Muscle of leg (tissue), 3 donors: ENCODE measurements at regions not wholly inside any gene's neighbourhood (a gene's known extent, or its start where the extent isn't known, plus 50 kb on each side); places are given as distances from the start of the nearest gene placed in this dataset.

Experiments used
- DNase-seq: peaks from one replicate; pipeline ENCODE4 v3.0.0; 2013
- H3K27ac ChIP-seq: one replicate; pipeline ENCODE4 v1.5.1; 2013; ENCODE audit warnings: mild to moderate bottlenecking, low read length, control low read depth
- H3K27me3 ChIP-seq: one replicate; pipeline ENCODE4 v1.6.1; 2013; ENCODE audit warnings: low read length; ENCODE audit not compliant: control insufficient read depth, insufficient read depth
- H3K36me3 ChIP-seq: one replicate; pipeline ENCODE4 v1.6.1; 2013; ENCODE audit warnings: low read length; ENCODE audit not compliant: control insufficient read depth, insufficient read depth
- H3K4me1 ChIP-seq: one replicate; pipeline ENCODE4 v1.6.1; 2013; ENCODE audit warnings: low read length; ENCODE audit not compliant: control insufficient read depth, insufficient read depth
- H3K4me3 ChIP-seq: one replicate; pipeline ENCODE4 v1.5.1; 2013; ENCODE audit warnings: low read length, control low read depth
- H3K9me3 ChIP-seq: replicated peaks from 2 replicates; pipeline ENCODE4 v1.6.1; 2013; ENCODE audit warnings: low read depth, low read length; ENCODE audit not compliant: control insufficient read depth
- WGBS: methylation state at CpG from one replicate; pipeline ENCODE4 v1.1.5; 2013; ENCODE audit warnings: missing lambda C conversion rate; ENCODE audit not compliant: insufficient coverage; 5-methylcytosine and 5-hydroxymethylcytosine counted together

DNA sequence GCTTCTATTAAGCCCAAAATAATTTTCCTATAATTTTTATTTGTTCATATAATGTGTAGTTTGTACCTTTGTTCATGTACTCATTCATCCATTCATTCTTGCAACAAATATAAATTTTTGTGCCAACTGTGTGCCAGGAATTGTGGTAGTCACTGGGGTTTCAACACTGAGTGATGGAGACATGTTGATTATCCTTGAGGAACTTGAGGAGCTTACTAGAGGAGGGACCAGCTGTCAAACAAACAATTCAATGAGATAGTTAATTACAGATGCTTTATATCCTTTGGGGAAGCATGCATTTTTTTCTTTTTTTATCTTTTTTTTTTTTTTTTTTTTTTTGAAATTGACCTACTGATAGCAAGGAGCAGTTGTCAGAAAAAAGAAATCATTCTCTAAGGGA is 324.8 kb downstream of the GABRG2 start:
- Histone ChIP-seq H3K27me3 (no peaks in the 10 kb centered on the region), H3K4me3 (no peak overlapping the region)

DNA sequence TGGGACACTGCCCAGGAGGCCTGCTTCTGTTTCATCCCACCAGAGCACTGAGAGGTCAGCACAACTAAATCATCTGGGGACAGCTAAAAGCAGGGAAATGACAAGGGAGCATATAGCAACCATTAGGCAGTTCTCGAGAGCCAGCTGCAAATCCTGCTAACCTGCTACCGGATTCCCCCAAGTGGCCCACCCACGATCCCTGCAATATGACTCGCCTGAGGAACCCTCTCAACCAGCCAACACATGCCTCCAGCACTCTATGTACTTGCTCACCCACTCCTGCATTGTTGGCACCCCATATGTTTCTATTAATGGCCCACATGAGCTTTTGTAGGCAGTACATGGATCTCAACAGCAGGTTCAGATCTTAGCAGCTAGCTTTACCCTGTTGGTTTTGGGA is 326.0 kb downstream of the GABRG2 start:
- peak; percentile 28 for DNase-seq
- WGBS: 67% methylated on average over 4 of the region's 4 CpGs

More for the DNA sequence above, 324.8 kb downstream of the GABRG2 start:
- H3K4me1 ChIP-seq: no peaks in the 10 kb centered on the region
- H3K27ac ChIP-seq: no peak overlapping the region
- no peak for DNase-seq
- no peaks in the 10 kb centered on the region for H3K36me3 ChIP-seq
- H3K9me3 ChIP-seq: no peaks in the 10 kb centered on the region

DNA sequence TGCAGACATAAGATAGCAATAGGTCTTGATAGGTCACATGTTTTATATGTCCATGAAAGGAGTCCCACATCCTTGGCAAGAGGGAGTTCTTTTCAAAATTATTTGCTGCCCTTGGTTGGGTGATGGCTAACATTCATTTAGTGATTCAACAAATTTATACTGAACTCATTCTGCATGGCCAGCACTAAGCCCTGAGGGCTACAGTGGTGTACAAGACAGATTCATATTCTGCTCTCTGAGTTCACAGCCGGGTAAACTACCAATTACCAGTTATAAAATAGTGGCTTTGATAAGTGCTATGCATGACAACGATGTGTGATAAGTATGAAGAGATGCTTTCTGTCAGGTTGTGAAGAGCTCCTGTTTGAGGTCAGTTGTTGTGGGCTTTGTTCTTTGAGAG is 340.0 kb downstream of the GABRG2 start:
- Histone ChIP-seq H3K27ac (no peak overlapping the region), H3K9me3 (no peaks in the 10 kb centered on the region), H3K27me3 (no peaks in the 10 kb centered on the region), H3K36me3 (no peaks in the 10 kb centered on the region), H3K4me1 (peaks cover 2% of the 10 kb centered on the region), H3K4me3 (no peak overlapping the region)
- no CpG with 5 or more reads among the region's 2 CpGs for WGBS
- no peak for DNase-seq

More for the DNA sequence above, 326.0 kb downstream of the GABRG2 start:
- Histone ChIP-seq H3K36me3 (no peaks in the 10 kb centered on the region), H3K4me1 (no peaks in the 10 kb centered on the region), H3K27me3 (no peaks in the 10 kb centered on the region), H3K27ac (no peak overlapping the region), H3K9me3 (no peaks in the 10 kb centered on the region), H3K4me3 (no peak overlapping the region)

DNA sequence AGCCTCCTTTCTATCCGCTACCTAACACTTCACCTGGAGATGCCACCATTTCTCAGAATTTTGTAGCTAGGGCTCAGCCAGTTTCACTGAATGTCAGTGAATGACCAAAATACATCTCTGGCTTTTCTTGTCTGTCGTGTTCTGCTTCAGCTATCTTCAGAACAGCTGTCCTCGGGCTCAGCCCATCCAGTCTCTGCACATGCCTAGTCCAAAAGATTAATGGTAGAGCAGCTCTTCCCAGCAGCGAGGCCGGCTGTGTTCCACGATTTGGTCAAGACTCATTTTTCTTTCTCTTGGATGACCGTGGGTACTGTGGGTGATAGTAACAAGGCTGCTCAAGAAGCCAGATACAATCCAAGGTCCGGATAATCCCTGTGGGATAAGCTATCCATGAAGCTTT is 342.8 kb downstream of the GABRG2 start:
- H3K4me3 ChIP-seq: no peak overlapping the region
- peak; percentile 16 for DNase-seq
- peaks cover 2% of the 10 kb centered on the region for H3K4me1 ChIP-seq
- no peak overlapping the region for H3K27ac ChIP-seq
- H3K9me3 ChIP-seq: no peaks in the 10 kb centered on the region
- 100% methylated on average over 1 of the region's 8 CpGs for WGBS
- H3K36me3 ChIP-seq: no peaks in the 10 kb centered on the region
- no peaks in the 10 kb centered on the region for H3K27me3 ChIP-seq

DNA sequence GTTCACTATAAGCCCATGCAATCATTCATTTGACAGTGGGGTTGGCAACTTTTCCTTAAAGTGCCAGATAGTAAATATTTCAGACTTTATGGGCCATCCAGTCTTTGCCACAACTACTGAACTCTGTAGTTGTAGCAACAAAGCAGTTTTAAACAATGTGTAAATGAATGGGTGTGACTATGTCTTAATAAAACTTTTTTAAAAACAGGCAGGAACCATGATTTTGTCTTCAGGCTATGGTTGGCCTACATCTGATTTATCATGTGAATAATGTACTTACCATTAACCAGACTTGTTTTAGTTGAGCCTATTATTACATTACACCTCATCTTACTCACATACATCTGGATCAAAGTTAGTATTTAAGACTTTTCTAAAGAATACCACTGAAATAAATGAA is 361.6 kb downstream of the GABRG2 start:
- no peak overlapping the region for H3K27ac ChIP-seq
- no peaks in the 10 kb centered on the region for H3K36me3 ChIP-seq
- no peak for DNase-seq
- H3K4me1 ChIP-seq: no peaks in the 10 kb centered on the region
- H3K27me3 ChIP-seq: no peaks in the 10 kb centered on the region
- H3K9me3 ChIP-seq: no peaks in the 10 kb centered on the region
- H3K4me3 ChIP-seq: no peak overlapping the region

DNA sequence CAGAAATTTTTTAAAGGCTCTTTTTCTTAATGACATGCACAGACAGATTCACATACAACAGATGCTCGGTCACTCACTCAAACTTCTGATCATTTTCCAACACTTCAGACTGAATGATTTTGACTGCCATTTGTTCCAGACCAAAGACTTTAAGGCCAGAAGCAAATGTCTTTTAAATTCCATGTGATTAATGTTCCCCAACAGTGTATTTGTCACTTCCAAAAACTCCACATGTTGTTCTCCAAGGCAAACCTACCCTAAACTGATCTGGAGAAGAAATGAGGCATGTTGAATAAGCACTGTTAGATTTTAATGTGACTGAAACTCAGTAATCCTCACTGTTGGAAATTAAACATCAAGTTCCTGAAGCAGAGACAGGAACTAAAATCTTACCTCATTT is 366.7 kb downstream of the GABRG2 start:
- WGBS: 20% methylated on average over 1 of the region's 1 CpG
- no peaks in the 10 kb centered on the region for H3K36me3 ChIP-seq
- peak; percentile 44 for DNase-seq

DNA sequence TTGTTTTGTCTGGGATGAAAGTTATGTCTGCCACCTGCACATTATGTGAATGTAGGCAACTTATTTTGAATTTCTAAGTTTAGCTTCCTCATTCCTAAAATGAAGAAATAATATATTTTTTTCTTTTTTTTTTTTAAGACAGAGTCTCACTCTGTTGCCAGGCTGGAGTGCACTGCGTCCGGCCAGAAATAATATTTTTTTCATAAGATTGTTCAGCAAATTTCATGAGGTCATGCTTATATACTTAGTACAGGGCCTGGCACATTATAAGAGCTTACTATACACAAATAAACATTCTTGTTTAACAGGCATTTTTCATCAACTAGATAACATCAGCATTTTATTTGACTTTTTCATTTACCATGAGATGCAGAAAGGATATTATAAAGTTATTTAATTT is 368.5 kb downstream of the GABRG2 start:
- Histone ChIP-seq H3K27ac (no peak overlapping the region), H3K4me3 (no peak overlapping the region), H3K36me3 (no peaks in the 10 kb centered on the region), H3K9me3 (no peaks in the 10 kb centered on the region), H3K4me1 (no peaks in the 10 kb centered on the region), H3K27me3 (no peaks in the 10 kb centered on the region)
- WGBS: no CpG with 5 or more reads among the region's 2 CpGs
- no peak for DNase-seq

More for the DNA sequence above, 366.7 kb downstream of the GABRG2 start:
- Histone ChIP-seq H3K27ac (no peak overlapping the region), H3K9me3 (no peaks in the 10 kb centered on the region), H3K27me3 (no peaks in the 10 kb centered on the region), H3K4me1 (no peaks in the 10 kb centered on the region), H3K4me3 (no peak overlapping the region)

DNA sequence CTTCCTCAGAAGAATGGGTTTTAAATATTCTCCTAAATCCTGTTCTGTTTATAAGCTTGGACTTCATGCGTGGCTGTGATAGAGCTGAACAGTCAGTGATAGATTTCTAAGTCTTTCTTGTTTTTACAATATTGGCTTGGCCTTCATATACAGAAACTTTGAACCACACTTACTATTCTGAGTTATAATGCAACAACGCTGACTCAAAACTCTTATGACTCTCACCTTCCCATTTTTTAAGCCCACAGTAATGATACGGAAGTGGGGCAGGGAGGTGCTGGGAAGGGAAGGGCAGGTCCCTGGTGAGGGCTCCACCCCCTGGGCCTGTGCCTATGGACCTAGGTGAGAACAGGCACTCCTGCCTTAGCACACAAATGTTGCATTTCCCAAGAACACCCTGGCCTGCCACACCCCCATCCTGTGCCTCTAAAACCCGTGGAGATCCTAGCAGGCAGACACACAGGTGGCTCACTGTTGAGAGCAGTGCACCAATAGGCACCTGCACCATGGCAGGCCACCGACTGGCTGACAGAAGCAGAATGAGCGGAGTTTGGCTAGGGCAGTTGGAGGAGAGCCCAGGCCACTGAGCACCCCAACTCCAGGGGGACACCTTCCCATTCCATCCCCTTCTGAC is 376.7 kb downstream of the GABRG2 start:
- WGBS: 57% methylated on average over 1 of the region's 6 CpGs
- no peak for DNase-seq
- H3K9me3 ChIP-seq: no peaks in the 10 kb centered on the region

DNA sequence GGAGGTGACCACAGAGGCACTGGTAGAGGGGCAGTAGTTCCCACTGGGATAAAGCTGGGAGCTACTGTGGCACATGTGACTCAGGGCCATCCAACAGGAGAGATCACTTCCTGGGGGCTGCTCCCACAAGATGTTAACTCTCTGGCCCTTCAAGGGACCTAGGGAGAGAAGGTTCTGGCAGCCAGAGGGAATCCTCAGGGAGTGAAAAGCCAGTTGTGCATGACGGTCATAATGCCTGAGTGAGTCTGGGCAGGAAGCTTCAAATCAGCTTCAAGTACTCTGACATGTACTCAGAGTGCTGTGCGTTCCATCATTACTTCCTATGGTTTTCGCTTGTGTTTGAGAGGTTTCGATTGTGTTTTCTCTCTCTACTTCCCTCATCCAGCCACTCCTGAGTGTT is 388.5 kb downstream of the GABRG2 start:
- Histone ChIP-seq H3K36me3 (no peaks in the 10 kb centered on the region), H3K27ac (no peak overlapping the region), H3K4me3 (no peak overlapping the region), H3K4me1 (no peaks in the 10 kb centered on the region), H3K9me3 (peaks cover 17% of the 10 kb centered on the region), H3K27me3 (no peaks in the 10 kb centered on the region)
- DNase-seq: no peak
- 36% methylated on average over 1 of the region's 4 CpGs for WGBS

More for the DNA sequence above, 376.7 kb downstream of the GABRG2 start:
- no peaks in the 10 kb centered on the region for H3K4me1 ChIP-seq
- no peak overlapping the region for H3K27ac ChIP-seq
- no peak overlapping the region for H3K4me3 ChIP-seq
- no peaks in the 10 kb centered on the region for H3K27me3 ChIP-seq
- no peaks in the 10 kb centered on the region for H3K36me3 ChIP-seq

DNA sequence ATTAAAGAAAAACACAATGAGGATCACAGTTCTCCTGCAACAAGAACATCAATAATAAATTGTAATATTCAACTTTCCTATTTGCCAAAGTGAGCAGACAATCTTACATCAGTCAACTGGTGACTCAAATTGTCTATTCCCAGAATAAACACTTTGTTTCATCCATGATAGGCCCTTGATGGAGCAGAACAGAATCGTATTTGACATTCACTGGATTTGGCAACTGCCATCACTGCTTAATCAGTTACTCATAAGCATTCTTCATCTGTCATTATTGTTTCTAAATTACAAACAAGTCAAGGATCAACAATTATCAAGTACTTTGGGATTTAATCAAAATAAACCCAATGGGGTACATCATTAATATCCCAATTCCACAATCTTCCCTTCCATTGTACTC is 398.4 kb downstream of the GABRG2 start:
- Histone ChIP-seq H3K4me1 (no peaks in the 10 kb centered on the region), H3K9me3 (peaks cover 5% of the 10 kb centered on the region), H3K27ac (no peak overlapping the region), H3K27me3 (no peaks in the 10 kb centered on the region), H3K36me3 (no peaks in the 10 kb centered on the region), H3K4me3 (no peak overlapping the region)
- DNase-seq: no peak
- WGBS: 100% methylated on average over 1 of the region's 1 CpG
